ENCODE measurements at regions not wholly inside any gene's neighbourhood (a gene's known extent, or its start where the extent isn't known, plus 50 kb on each side); places are given as distances from the start of the nearest gene placed in this dataset.
"Not testable (repeated sequence)": the region's sequence is repeated elsewhere in the genome, so short reads cannot be mapped to it uniquely, and the experiment has no call there.

GRCh38 chr1:120288167-120288566, 111.8 kb upstream of the SEC22B start:
- POLR2A ChIA-PET; FAIRE-seq; in situ Hi-C loops (cut with HindIII; ENCODE audit: extremely low pct_ligation_motif_present, low pct_unique_long_range_greater_than_20kb); intact Hi-C loops (cut with micrococcal nuclease; ENCODE audit: unreplicated experiment); H3K27ac ChIP-seq (ENCODE audit: extremely low read length, insufficient read depth, low read length); H3K79me2 ChIP-seq (ENCODE audit: insufficient read depth, low read length); H3K9ac ChIP-seq (ENCODE audit: insufficient read depth, low read depth, low read length); CTCF ChIA-PET (ENCODE audit: low intra/inter-chr PET ratio, low total read pairs); BruUV-seq (replicated peaks); H4K20me1 ChIP-seq (ENCODE audit: insufficient read depth, low read length); H3K4me1 ChIP-seq (ENCODE audit: insufficient read depth, low read length); ATAC-seq; H3K36me3 ChIP-seq (replicated peaks in 1 of 2; ENCODE audit: control insufficient read depth in 1 of 2, insufficient read depth in 2 of 2, low read length in 2 of 2); H2AFZ ChIP-seq (ENCODE audit: low read length); H3K4me3 ChIP-seq (replicated peaks in 1 of 3; ENCODE audit: insufficient read depth in 1 of 3, low read depth in 2 of 3, low read length in 3 of 3); H3K9me3 ChIP-seq (ENCODE audit: low read length); DNase-seq (ENCODE audit: low spot score); H3K27me3 ChIP-seq (ENCODE audit: control insufficient read depth in 1 of 2, insufficient read depth in 2 of 2, low read length in 2 of 2); H3K4me2 ChIP-seq (ENCODE audit: low read depth, low read length): not testable (repeated sequence)
- WGBS (ENCODE audit: low lambda C conversion rate), result no CpG with 5 or more reads among the region's 6 CpGs

DNA sequence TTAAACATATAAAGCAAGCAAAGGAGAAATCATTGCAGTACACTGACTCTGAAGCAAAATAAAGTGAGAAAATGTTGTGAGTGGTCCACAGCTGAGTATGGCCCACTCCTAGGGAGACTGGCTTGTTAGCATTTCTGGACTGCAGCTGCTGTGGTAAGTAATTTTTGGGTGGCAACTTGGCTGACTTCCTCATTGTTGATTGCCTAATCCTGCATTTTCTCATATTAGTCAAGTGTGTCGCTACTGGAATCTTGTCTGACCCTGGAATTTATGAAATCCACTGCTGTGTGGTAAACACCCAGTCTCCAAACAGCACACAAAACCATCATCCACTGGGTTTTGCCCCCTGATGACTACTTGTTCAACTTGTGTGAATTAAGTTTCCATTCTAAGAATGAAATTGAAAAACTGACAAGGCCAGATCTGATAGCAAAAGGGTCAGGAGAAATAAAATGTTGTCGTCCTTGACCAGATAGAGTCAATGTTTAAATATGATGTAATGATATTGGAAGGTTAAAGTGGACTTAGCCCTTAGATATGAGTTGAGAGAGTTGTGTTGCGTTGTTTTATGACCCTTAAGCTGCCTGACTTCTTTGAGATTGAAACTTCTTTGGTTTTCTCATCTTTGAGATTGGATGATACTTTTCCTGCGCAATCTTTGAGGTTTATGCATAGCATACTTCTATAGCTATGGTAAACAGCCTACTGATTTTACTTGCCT, 106.6 kb upstream of the SEC22B start:
- H3K79me2 ChIP-seq (ENCODE audit: insufficient read depth, low read length); H3K27ac ChIP-seq (ENCODE audit: extremely low read length, insufficient read depth, low read length); H3K4me2 ChIP-seq (ENCODE audit: low read depth, low read length); H3K9me3 ChIP-seq (ENCODE audit: low read length); BruUV-seq (replicated peaks); H3K9ac ChIP-seq (ENCODE audit: insufficient read depth, low read depth, low read length); H4K20me1 ChIP-seq (ENCODE audit: insufficient read depth, low read length); FAIRE-seq; in situ Hi-C loops (cut with HindIII; ENCODE audit: extremely low pct_ligation_motif_present, low pct_unique_long_range_greater_than_20kb); H2AFZ ChIP-seq (ENCODE audit: low read length); POLR2A ChIA-PET; CTCF ChIA-PET (ENCODE audit: low intra/inter-chr PET ratio, low total read pairs); H3K27me3 ChIP-seq (ENCODE audit: control insufficient read depth in 1 of 2, insufficient read depth in 2 of 2, low read length in 2 of 2); intact Hi-C loops (cut with micrococcal nuclease; ENCODE audit: unreplicated experiment); H3K4me1 ChIP-seq (ENCODE audit: insufficient read depth, low read length); DNase-seq (ENCODE audit: low spot score); H3K36me3 ChIP-seq (replicated peaks in 1 of 2; ENCODE audit: control insufficient read depth in 1 of 2, insufficient read depth in 2 of 2, low read length in 2 of 2); H3K4me3 ChIP-seq (replicated peaks in 1 of 3; ENCODE audit: insufficient read depth in 1 of 3, low read depth in 2 of 3, low read length in 3 of 3): not testable (repeated sequence)
- ATAC-seq, result peak; percentile 35; the same call in 1 of the 3 replicates
- WGBS (ENCODE audit: low lambda C conversion rate), result no CpG with 5 or more reads among the region's 4 CpGs

GRCh38 chr1:120278259-120278610, 101.9 kb upstream of the SEC22B start:
- H4K20me1 ChIP-seq (ENCODE audit: insufficient read depth, low read length); H3K4me3 ChIP-seq (replicated peaks in 1 of 3; ENCODE audit: insufficient read depth in 1 of 3, low read depth in 2 of 3, low read length in 3 of 3); H3K4me1 ChIP-seq (ENCODE audit: insufficient read depth, low read length); H3K36me3 ChIP-seq (replicated peaks in 1 of 2; ENCODE audit: control insufficient read depth in 1 of 2, insufficient read depth in 2 of 2, low read length in 2 of 2); H3K9ac ChIP-seq (ENCODE audit: insufficient read depth, low read depth, low read length); H2AFZ ChIP-seq (ENCODE audit: low read length); H3K27ac ChIP-seq (ENCODE audit: extremely low read length, insufficient read depth, low read length); intact Hi-C loops (cut with micrococcal nuclease; ENCODE audit: unreplicated experiment); H3K9me3 ChIP-seq (ENCODE audit: low read length); CTCF ChIA-PET (ENCODE audit: low intra/inter-chr PET ratio, low total read pairs); in situ Hi-C loops (cut with HindIII; ENCODE audit: extremely low pct_ligation_motif_present, low pct_unique_long_range_greater_than_20kb); H3K4me2 ChIP-seq (ENCODE audit: low read depth, low read length); H3K27me3 ChIP-seq (ENCODE audit: control insufficient read depth in 1 of 2, insufficient read depth in 2 of 2, low read length in 2 of 2); BruUV-seq (replicated peaks); ATAC-seq; DNase-seq (ENCODE audit: low spot score); H3K79me2 ChIP-seq (ENCODE audit: insufficient read depth, low read length); FAIRE-seq; POLR2A ChIA-PET: not testable (repeated sequence)
- no CpG with 5 or more reads among the region's 4 CpGs for WGBS (ENCODE audit: low lambda C conversion rate)

DNA sequence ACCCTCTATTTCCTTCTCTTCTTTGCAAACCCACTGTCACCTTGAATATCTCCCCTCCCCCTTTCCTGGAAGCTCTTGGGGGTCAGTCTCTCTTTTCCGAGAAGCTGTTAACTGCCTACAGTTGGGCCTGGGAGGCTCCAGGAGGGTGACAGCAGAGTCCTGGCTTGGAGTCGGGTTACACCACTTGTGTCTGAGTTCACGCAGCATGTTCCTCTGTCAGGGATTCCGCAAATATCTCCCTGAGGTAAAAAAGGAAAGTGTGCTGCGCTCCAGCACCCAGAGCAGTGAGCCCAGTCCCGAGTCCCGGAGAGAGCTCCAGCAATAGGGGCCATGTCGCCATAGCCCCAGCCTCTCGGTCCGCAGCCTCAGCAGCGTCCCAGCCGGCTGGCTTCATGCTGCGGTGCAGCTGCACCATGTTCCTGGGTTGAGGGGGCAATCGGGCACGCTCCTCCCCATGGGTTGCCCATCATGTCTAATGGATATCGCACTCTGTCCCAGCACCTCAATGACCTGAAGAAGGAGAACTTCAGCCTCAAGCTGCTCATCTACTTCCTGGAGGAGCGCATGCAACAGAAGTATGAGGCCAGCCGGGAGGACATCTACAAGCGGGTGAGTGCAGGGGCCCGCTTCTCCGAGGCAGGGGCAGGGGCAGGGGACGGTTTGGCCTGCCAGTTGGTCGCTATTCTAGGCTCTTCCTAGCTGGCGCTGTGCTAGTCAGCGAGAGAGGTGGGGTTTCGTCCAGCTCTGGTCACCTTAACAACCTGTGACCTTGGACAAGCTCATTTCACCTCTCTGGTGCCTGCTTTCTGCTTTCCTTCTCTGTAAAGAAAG, 101.3 kb upstream of the SEC22B start:
- no CpG with 5 or more reads among the region's 26 CpGs for WGBS (ENCODE audit: low lambda C conversion rate)
- H3K79me2 ChIP-seq (ENCODE audit: insufficient read depth, low read length); H3K36me3 ChIP-seq (replicated peaks in 1 of 2; ENCODE audit: control insufficient read depth in 1 of 2, insufficient read depth in 2 of 2, low read length in 2 of 2); ATAC-seq; H4K20me1 ChIP-seq (ENCODE audit: insufficient read depth, low read length); DNase-seq (ENCODE audit: low spot score); H3K4me2 ChIP-seq (ENCODE audit: low read depth, low read length); H2AFZ ChIP-seq (ENCODE audit: low read length); in situ Hi-C loops (cut with HindIII; ENCODE audit: extremely low pct_ligation_motif_present, low pct_unique_long_range_greater_than_20kb); CTCF ChIA-PET (ENCODE audit: low intra/inter-chr PET ratio, low total read pairs); H3K9me3 ChIP-seq (ENCODE audit: low read length); POLR2A ChIA-PET; H3K4me3 ChIP-seq (replicated peaks in 1 of 3; ENCODE audit: insufficient read depth in 1 of 3, low read depth in 2 of 3, low read length in 3 of 3); BruUV-seq (replicated peaks); H3K27ac ChIP-seq (ENCODE audit: extremely low read length, insufficient read depth, low read length); FAIRE-seq; intact Hi-C loops (cut with micrococcal nuclease; ENCODE audit: unreplicated experiment); H3K9ac ChIP-seq (ENCODE audit: insufficient read depth, low read depth, low read length); H3K4me1 ChIP-seq (ENCODE audit: insufficient read depth, low read length); H3K27me3 ChIP-seq (ENCODE audit: control insufficient read depth in 1 of 2, insufficient read depth in 2 of 2, low read length in 2 of 2): not testable (repeated sequence)

Measured in HepG2 (cell line).